ENCODE measurements at regions not wholly inside any gene's neighbourhood (a gene's known extent, or its start where the extent isn't known, plus 50 kb on each side); places are given as distances from the start of the nearest gene placed in this dataset.
"Not testable (repeated sequence)": the region's sequence is repeated elsewhere in the genome, so short reads cannot be mapped to it uniquely, and the experiment has no call there.

- CTCF ChIA-PET; H3K27me3 Mint-ChIP-seq (ENCODE audit: low read depth); H3K4me3 Mint-ChIP-seq; H3K9me3 Mint-ChIP-seq; H3K4me1 Mint-ChIP-seq (ENCODE audit: low read depth); DNase-seq; H3K27ac Mint-ChIP-seq; H3K36me3 Mint-ChIP-seq (ENCODE audit: low read depth); intact Hi-C loops (cut with micrococcal nuclease): not testable (repeated sequence)
Measured at GRCh38 chr13:16201202-16201601, 2980.4 kb downstream of the TUBA3C start.

- DNase-seq; H3K27ac Mint-ChIP-seq; H3K4me3 Mint-ChIP-seq; intact Hi-C loops (cut with micrococcal nuclease); CTCF ChIA-PET; H3K27me3 Mint-ChIP-seq (ENCODE audit: low read depth); H3K36me3 Mint-ChIP-seq (ENCODE audit: low read depth); H3K4me1 Mint-ChIP-seq (ENCODE audit: low read depth): not testable (repeated sequence)
- H3K9me3 Mint-ChIP-seq = peaks cover 26% of the 10 kb centered on the region
Measured at GRCh38 chr13:16160609-16161008, 3021.0 kb downstream of the TUBA3C start.

DNA sequence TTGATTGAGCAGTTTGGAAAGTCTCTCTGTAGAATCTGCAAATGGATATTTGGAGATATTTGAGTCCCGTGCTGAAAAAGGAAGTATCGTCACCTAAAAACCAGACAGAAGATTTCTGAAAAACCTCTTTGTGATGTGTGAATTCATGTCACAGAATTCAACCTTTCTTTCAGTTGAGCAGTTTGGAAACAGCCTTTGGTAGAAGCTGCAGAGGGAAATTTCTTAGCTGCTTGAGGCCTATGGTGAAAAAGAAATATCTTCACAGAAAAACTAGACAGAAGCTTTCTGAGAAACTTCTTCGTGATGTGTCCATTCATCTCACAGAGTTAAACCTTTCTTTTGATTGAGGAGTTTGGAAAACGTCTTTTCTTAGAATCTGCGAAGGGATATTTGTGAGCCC lies 3022.7 kb downstream of the TUBA3C start:
- intact Hi-C loops (cut with micrococcal nuclease); H3K4me1 Mint-ChIP-seq (ENCODE audit: low read depth); H3K27ac Mint-ChIP-seq; DNase-seq; H3K27me3 Mint-ChIP-seq (ENCODE audit: low read depth); H3K36me3 Mint-ChIP-seq (ENCODE audit: low read depth); CTCF ChIA-PET; H3K4me3 Mint-ChIP-seq: not testable (repeated sequence)
- H3K9me3 Mint-ChIP-seq = peaks cover 26% of the 10 kb centered on the region

DNA sequence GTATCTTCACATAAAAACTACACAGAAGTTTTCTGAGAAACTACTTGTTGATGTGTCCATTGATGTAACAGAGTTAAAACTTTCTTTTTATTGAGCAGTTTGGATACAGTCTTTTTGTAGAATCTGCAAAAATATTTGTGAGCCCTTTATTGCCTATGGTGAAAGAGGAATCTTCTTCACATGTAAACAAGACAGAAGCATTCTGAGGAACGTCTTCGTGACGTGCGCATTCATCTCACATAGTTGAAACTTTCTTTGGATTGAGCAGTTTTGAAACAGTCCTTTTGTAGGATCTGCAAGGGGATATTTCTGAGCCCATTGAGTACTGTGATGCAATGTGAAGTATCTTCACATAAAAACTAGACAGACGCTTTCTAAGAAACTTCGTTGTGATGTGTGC lies 3023.6 kb downstream of the TUBA3C start:
- CTCF ChIA-PET; H3K4me1 Mint-ChIP-seq (ENCODE audit: low read depth); H3K27me3 Mint-ChIP-seq (ENCODE audit: low read depth); H3K4me3 Mint-ChIP-seq; H3K36me3 Mint-ChIP-seq (ENCODE audit: low read depth); intact Hi-C loops (cut with micrococcal nuclease); H3K27ac Mint-ChIP-seq: not testable (repeated sequence)
- peaks cover 23% of the 10 kb centered on the region for H3K9me3 Mint-ChIP-seq
- DNase-seq = peak; percentile 4

- H3K36me3 Mint-ChIP-seq (ENCODE audit: low read depth); H3K27ac Mint-ChIP-seq; CTCF ChIA-PET; DNase-seq; H3K4me3 Mint-ChIP-seq; H3K27me3 Mint-ChIP-seq (ENCODE audit: low read depth); intact Hi-C loops (cut with micrococcal nuclease); H3K4me1 Mint-ChIP-seq (ENCODE audit: low read depth): not testable (repeated sequence)
- peaks cover 15% of the 10 kb centered on the region for H3K9me3 Mint-ChIP-seq
Measured at GRCh38 chr13:16152849-16153248, 3028.8 kb downstream of the TUBA3C start.

- H3K9me3 Mint-ChIP-seq = peaks cover 18% of the 10 kb centered on the region
- intact Hi-C loops (cut with micrococcal nuclease); H3K27me3 Mint-ChIP-seq (ENCODE audit: low read depth); H3K27ac Mint-ChIP-seq; H3K4me1 Mint-ChIP-seq (ENCODE audit: low read depth); DNase-seq; H3K36me3 Mint-ChIP-seq (ENCODE audit: low read depth); H3K4me3 Mint-ChIP-seq; CTCF ChIA-PET: not testable (repeated sequence)
Measured at GRCh38 chr13:16151296-16151695, 3030.3 kb downstream of the TUBA3C start.

DNA sequence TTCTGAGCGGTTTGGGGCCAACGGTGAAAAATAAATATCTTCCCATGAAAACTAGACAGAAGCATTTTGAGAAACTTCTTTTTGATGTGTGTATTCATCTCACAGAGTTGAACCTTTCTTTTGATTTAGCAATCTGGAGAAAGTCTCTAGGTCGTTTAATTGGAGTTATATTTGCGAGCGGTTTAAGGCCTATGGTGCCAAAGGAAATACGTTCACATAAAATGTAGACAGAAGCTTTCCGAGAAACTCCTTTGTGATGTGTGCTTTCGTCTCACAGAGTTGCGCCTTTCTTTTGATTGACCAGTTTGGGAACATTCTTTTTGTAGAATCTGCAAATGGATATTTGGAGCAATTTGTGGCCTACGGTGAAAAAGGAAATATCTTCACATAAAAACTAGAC lies 3032.2 kb downstream of the TUBA3C start:
- DNase-seq; CTCF ChIA-PET; intact Hi-C loops (cut with micrococcal nuclease); H3K27me3 Mint-ChIP-seq (ENCODE audit: low read depth); H3K27ac Mint-ChIP-seq; H3K4me3 Mint-ChIP-seq; H3K4me1 Mint-ChIP-seq (ENCODE audit: low read depth): not testable (repeated sequence)
- H3K36me3 Mint-ChIP-seq (ENCODE audit: low read depth) = peaks cover 10% of the 10 kb centered on the region
- peaks cover 23% of the 10 kb centered on the region for H3K9me3 Mint-ChIP-seq

- H3K36me3 Mint-ChIP-seq (ENCODE audit: low read depth); CTCF ChIA-PET; intact Hi-C loops (cut with micrococcal nuclease); H3K4me1 Mint-ChIP-seq (ENCODE audit: low read depth); H3K27ac Mint-ChIP-seq; DNase-seq; H3K4me3 Mint-ChIP-seq; H3K27me3 Mint-ChIP-seq (ENCODE audit: low read depth): not testable (repeated sequence)
- peaks cover 22% of the 10 kb centered on the region for H3K9me3 Mint-ChIP-seq
Measured at GRCh38 chr13:16145652-16146051, 3036.0 kb downstream of the TUBA3C start.

- H3K9me3 Mint-ChIP-seq = peaks cover 14% of the 10 kb centered on the region
- DNase-seq; CTCF ChIA-PET; H3K4me1 Mint-ChIP-seq (ENCODE audit: low read depth); H3K27me3 Mint-ChIP-seq (ENCODE audit: low read depth); H3K36me3 Mint-ChIP-seq (ENCODE audit: low read depth); H3K4me3 Mint-ChIP-seq; intact Hi-C loops (cut with micrococcal nuclease); H3K27ac Mint-ChIP-seq: not testable (repeated sequence)
Measured at GRCh38 chr13:16141361-16141760, 3040.3 kb downstream of the TUBA3C start.

DNA sequence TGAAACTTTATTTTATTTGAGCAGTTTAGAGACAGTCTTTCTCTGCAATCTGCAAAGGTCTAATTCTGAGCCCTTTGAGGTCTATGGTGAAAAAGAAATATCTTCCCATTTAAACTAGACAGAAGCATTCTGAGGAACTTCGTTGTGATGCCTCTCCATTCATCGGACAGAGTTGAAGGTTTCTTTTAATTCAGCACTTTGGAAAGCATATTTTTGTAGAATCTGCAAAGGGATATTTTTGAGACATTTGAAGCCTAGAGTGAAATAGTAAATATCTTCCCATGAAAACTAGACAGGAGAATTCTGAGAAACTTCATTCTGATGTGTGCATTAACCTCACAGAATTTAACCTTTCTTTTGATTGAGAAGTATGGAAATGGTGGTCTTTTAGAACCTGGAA lies 3044.8 kb downstream of the TUBA3C start:
- DNase-seq; H3K36me3 Mint-ChIP-seq (ENCODE audit: low read depth); CTCF ChIA-PET; H3K4me3 Mint-ChIP-seq; H3K27me3 Mint-ChIP-seq (ENCODE audit: low read depth); H3K27ac Mint-ChIP-seq; H3K4me1 Mint-ChIP-seq (ENCODE audit: low read depth); intact Hi-C loops (cut with micrococcal nuclease): not testable (repeated sequence)
- H3K9me3 Mint-ChIP-seq = peaks cover 12% of the 10 kb centered on the region

GRCh38 chr13:16128675-16129074 lies 3052.9 kb downstream of the TUBA3C start:
- intact Hi-C loops (cut with micrococcal nuclease); H3K27ac Mint-ChIP-seq; CTCF ChIA-PET; H3K27me3 Mint-ChIP-seq (ENCODE audit: low read depth); DNase-seq; H3K4me1 Mint-ChIP-seq (ENCODE audit: low read depth); H3K4me3 Mint-ChIP-seq; H3K36me3 Mint-ChIP-seq (ENCODE audit: low read depth): not testable (repeated sequence)
- peaks cover 11% of the 10 kb centered on the region for H3K9me3 Mint-ChIP-seq

DNA sequence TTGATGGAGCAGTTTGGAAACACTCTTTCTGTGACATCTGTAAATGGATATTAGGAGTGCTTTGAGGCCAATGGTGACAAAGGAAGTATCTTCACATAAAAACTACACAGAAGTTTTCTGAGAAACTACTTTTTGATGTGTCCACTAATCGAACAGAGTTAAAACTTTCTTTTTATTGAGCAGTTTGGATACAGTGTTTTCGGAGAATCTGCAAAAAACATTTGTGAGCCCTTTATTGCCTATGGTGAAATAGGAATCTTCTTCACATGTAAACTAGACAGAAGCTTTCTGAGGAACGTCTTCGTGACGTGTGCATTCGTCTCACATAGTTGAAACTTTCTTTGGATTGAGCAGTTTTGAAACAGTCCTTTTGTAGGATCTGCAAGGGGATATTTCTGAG lies 3068.2 kb downstream of the TUBA3C start:
- DNase-seq; intact Hi-C loops (cut with micrococcal nuclease); H3K4me3 Mint-ChIP-seq; H3K4me1 Mint-ChIP-seq (ENCODE audit: low read depth); CTCF ChIA-PET; H3K27me3 Mint-ChIP-seq (ENCODE audit: low read depth); H3K27ac Mint-ChIP-seq: not testable (repeated sequence)
- H3K9me3 Mint-ChIP-seq = peaks cover 18% of the 10 kb centered on the region
- H3K36me3 Mint-ChIP-seq (ENCODE audit: low read depth) = peaks cover 10% of the 10 kb centered on the region

Measured in activated naive CD4-positive, alpha-beta T cell treated with anti-CD3 and anti-CD28 coated beads for 36 hours (primary cell).